ENCODE measurements at regions not wholly inside any gene's neighbourhood (a gene's known extent, or its start where the extent isn't known, plus 50 kb on each side); places are given as distances from the start of the nearest gene placed in this dataset.

DNA sequence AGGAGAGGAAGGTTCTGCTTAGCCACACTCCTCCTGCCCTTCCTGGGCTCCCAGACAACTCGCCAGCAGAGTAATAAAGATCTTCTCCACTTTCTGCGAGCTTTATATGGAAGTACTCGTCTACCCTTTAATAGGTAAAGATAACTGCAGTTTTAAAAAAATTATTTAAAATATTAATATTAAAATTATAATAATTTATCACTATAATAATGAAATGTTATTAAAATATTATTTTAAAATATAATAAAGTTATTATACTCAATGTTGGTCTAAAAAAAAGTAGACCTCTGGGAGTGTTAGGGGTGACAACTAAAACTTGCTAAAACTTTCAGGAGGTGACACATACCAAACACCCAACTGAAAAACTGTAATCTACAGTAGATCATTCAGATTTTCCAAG is 81.5 kb downstream of the RBM43 start:
- TF ChIP-seq GATA2 (IDR thresholded peaks at IDR 0.05; ENCODE audit: low read depth, low read length) (no peak), GATA3 (IDR thresholded peaks at IDR 0.05; ENCODE audit: low read depth, low read length) (no peak)

Data from SH-SY5Y (cell line).